ENCODE measurements at regions not wholly inside any gene's neighbourhood (a gene's known extent, or its start where the extent isn't known, plus 50 kb on each side); places are given as distances from the start of the nearest gene placed in this dataset.
A peak's percentile ranks its signal among the peaks of the same experiment; 100 is the strongest.
"Not testable (repeated sequence)": the region's sequence is repeated elsewhere in the genome, so short reads cannot be mapped to it uniquely, and the experiment has no call there.

DNA sequence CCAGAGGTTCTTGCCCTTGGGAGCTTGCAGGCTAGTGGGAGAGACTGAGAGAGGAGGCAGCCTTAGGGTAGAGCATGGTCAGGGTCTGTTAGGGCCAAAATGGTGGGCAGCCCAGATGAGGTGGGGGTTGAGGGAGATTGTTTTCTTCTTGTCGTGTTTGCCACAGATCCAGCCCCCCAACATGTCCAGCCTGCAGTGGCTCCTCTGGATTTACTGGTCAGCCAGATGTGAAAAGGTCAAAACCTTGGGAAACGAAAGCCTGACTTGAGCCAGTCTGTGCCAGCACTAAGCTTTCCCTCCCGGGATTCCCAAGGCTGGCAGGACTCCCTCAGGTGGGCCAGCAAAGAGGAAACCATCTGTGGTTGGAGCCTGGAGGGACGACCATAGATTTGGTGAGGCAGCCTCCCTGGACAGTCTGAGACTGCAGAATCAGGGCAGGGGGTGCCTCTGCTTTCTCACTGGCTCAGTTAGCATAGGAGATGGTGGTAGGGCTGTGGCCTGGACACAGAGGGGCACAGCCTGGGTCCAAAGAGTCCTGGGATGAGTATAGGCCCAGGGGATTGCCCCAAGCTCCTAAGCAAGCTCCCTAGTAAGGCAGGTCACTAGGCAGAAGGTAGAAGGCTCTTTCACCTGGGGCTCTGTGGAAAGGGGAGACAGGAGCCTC is 51.2 kb upstream of the PRR23C start:
- no peak for DNase-seq (ENCODE audit: low read depth)

DNA sequence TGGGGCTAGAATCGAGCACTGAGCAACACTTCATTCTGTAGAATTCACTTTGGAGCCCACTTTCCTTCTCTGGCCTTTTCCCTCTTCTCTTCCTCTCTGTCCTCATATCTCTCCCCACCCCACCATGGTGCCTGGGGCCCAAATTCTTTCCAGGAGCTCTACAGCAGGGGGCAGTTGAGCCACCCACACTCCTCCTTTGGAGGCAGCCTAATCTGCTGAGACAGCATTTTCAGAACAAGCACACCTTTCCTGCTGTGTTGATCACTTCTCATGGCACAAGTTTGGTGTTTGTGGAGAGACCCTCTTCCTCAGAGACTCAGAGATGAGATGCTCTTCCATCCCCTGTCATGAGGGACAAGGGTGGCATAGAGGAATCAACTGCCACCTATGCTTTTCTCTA is 52.0 kb upstream of the PRR23C start:
- DNase-seq (ENCODE audit: low read depth): no peak

DNA sequence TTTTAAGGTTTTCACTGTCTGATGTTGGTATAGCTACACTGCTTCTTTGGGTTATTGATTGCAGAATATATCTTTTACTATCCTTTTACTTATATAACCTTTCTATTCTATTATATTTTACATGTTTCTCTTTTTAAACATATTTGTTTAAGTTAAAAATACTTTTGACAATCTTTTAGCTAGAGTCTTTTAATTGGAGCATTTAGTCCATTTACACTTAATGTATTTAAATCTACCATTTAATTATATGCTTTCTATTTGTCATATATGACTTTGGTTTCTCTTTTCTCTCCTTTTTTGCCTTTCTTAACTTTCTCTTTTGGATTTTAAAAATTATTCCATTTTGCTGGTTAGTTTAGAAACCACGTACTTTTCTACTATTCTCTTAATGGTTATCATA is 53.7 kb upstream of the PRR23C start:
- no peak for DNase-seq (ENCODE audit: low read depth)

DNA sequence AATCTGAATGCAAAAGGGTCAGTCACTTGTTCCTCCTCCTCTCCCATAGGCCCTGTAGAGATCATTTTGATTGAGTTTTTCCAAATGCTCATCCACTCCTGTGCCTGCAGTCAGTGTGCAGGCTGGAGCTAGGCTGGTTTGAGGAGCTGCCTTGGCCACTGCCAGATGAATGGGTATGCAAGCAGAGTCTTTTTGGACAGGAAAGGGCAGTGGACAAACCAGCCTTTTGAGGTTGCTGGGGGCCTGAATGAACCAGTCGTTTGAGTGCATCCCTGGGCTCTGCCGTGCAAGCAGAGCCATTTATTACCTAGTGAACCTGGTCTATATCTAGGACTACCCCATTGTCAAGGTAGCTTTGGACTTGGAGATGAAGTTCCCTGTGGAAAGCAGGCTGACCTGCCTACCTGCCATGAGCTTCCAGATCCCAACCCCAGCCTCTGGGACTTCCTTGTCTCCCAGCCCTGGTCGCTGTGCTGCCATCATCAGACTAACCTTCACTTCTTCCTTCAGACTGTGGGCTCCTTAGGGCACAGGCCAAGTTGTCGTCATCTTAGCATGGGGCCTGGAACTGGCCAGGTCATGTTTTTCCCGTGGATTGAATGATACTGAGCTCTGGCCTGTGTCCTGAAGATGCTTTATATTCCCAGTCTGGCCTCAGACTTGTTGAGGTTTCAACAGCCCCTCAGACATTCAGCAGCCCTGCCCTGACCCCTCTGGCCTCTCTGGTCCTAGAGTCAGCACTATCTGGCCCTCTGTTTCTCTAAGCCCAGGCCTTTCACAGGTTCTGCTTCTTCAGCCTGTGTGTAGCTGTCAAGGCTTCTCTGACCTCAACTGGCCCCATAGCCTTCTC is 55.5 kb upstream of the PRR23C start:
- no peak for DNase-seq (ENCODE audit: low read depth)

DNA sequence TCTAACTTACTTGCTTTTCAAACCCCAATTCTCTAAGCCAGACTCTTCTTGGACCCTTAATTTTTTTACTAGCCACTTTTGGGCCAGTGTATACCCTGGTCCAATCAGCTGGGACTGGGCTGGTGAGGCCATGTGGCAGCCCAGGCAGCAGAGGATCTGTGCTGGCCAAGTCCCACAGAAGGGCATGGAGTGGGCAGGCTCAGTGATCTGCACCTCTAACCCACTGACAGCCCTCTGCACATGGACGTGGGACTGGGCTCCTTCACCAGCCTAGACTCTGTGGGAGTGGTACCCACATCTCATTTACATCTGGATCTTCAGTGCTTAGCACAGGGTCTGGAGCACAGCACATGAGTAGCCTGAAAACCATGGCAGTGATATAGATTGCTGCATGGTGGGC is 56.1 kb upstream of the PRR23C start:
- DNase-seq (ENCODE audit: low read depth): no peak

DNA sequence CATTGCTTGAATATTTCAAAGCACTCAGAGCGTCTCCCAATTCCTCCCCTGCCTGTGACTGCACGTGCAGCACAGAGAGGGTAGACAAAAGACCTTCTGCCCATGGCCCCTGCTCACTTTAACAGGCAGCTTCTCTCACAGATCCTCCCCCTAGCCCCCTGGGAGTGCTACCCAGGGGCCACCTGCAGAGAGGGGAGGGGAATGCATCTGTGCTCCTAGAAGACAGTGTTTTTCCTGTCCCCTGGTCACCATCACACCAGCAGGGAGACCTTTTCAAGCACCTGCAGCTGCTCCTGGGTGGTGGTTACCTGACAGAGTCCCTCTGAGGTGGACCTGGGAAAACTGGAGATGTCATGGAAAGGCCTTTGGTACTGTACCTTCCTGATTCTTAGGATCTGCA is 56.7 kb upstream of the PRR23C start:
- no peak for DNase-seq (ENCODE audit: low read depth)

DNA sequence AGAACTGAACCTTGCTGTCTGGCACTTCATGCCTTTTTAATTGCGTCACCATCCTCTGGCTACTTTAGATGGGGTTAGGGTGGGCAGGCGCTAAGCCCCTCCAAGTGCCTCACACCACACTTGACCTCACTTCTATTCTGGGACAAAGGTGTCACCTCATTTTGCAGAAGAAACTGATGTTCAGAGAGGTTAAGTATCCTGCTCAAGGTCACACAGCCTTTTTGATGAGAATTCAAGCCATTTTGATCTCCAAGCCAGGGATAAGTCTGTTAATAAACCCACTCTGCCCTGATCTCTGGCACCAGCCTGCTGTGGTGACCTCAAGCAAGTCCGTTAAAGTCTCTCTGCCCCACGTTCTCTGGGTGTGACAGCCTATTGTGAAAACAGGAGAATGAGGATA is 58.8 kb upstream of the PRR23C start:
- DNase-seq (ENCODE audit: low read depth): no peak

DNA sequence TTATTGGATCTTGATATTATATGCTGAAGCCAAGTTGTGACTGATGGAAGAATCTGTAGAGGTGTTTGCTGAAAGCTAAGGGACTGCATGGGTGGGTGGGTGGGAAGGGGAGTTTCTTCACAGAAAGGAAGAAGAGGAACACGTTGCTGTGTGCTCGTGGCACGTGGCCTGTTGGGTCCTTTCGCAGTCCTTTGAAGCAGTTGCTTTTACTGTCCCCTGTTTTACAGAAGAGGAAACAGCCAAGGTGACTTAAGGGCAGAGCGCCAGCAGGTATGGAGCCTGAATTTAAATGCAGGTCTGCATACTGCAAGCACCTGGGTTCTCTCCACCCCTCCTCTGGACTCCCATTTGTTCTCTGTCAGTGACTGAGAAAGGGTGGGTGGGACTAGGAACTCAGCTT is 59.4 kb upstream of the PRR23C start:
- DNase-seq (ENCODE audit: low read depth): no peak

DNA sequence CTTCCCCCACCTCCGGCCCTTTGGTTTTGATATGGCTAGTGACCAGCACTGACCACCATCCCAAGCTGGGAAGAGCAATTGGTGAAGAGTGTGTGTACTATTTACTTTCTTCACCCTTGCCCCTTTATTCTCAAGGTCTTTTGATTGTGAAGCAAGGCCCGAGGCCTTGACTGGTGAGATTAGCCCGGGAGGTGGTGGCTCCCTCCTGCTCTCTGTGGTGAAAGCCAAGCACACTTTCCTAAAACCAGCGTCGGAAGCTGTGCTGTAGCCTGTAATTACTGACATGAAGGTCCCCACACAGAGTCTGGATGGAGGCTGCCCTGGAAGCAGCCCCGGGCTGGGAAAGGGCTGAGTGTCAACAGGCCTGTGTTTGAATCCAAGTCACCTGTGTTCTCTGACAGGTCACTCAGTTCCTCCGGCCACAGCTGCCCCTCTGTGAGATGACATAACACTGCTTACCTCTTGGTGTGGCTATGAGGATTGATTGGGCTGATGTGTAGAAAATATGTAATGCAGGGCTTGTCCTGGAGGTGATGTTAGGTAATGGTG is 60.5 kb upstream of the PRR23C start:
- DNase-seq (ENCODE audit: low read depth): no peak

DNA sequence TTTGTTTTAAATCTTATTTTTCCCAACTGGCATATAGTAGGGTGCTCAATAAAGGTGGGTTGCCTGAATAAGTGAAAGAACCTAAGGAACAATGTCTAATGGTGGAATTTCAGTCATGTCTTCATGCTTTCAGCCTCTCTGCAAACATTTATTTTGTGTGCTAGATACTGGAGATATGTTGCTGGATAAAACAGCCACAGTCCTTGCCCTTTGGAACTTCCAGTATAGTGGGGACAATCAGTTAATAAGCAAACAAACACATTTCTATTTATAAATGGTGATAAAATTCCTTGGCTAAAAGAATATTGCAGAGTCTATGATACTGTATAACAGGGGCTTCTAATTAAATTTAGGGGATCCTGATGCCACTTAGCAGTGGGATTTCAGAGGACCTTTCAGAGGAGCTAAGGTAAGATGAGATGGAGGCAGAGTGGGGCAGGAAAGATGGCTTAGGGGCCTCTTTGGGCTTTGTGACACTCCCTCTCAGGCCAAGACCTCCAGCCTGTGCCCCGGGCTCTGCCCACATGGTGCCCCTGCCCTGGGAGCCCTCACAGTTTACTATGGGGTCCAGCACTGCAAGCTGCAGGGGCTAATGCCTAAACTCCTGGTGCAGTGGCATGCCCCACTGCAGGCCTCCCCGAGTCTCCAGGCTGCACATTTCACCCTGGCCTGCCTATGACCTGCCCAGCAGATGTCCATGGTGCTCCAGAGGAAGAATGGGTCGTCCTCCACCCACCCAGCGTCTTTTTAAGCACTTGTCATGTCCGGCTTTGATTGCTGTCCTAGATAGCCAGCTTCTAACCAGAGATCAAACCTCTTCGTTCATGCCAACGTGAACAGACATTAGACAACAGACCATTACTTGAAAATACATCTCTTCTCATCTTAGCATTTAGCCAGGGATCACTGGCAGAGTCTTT is 61.6 kb upstream of the PRR23C start:
- DNase-seq (ENCODE audit: low read depth): no peak

DNA sequence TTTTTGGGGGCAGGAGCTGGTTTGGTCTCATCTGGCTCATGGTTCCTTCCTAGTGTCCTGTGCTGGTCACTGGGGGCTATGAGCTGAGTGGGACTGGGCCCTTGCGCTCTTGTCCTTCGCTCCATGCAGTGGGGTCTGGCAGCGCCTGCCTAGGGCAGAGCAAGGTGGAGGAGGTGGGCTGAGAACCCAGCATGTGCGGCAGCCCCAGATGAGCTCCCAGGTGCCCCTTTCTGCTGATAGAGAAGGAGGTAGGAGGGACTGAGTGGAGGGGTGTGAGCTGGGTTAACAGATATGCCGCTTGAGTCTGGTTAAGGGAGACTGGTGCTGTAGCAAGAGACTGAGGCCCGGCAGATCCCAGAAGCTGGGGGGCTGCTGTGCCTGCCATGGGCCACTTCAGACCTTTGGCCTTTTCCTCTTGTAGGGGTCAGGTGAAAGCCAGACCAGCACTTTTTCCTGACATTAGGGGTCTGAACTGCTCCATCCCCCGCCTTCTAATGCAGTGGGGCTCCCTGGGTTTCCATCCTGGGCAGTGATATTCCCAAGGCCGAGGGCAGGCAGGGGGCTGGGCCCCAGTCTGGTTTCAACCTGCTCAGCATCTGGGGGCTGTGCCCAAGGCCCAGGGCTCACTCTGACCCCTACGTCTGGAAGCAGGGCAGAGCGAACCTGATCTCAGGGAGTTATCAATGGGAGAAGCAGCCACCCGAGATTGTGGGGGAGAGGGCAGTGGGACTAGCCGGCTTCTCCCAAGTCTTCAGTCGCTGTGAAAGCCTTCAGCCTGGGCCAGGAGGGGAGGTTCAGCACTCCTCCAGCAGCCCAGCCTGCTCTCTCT is 62.9 kb upstream of the PRR23C start:
- DNase-seq (ENCODE audit: low read depth): no peak

DNA sequence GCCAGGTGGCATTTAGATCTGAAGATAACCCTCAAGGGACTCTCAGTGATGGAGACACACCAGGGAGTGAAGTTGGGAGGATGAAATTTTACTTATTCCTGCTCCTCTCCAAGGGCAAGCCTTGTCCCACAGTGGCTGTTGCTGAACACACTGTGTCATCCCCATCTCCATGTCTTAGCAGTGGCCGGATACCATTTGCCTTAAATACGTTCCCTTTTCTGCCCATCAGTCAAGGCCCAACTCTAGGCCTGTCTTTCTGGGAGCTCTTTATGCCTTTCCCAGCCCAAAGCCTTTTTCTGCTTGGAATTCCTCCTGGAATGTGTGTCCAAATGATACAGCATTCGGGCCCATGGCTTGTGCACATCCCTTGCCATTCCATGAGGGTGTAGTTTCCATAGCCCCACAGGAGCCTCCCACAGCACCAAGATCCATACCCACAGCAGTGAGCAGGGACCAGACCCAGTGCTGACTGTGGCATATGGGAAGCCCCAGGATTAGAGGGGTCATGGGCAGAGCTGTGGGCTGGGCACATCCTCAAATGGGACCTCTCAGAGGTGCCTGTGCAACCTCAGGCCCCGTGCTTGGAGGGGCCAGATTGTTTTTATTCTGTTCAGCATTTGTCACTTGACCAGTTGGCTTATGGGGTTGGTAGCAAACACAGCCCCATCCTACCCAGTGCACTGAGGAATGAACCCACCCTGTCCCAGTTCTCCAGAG is 63.7 kb upstream of the PRR23C start:
- no peak for DNase-seq (ENCODE audit: low read depth)

DNA sequence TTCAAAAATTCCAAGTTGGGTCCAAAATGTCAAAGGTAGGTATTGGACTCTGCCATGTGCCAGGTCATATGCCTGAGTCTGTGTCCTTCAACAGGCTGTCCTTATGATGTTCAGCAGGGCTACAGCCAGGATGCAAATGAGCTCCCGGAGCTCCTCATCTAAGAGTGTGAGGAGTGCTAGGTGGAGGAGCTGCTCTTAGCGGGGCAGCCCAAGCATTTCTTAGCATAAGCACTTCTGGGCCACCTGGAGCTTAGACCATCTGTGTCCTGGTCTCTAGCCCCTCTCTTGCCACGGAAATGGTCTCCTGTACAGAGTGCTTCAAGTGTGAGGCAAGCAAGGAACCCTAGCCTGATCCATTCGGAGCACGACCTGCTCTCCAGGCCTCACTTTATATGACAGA is 64.6 kb upstream of the PRR23C start:
- no peak for DNase-seq (ENCODE audit: low read depth)

DNA sequence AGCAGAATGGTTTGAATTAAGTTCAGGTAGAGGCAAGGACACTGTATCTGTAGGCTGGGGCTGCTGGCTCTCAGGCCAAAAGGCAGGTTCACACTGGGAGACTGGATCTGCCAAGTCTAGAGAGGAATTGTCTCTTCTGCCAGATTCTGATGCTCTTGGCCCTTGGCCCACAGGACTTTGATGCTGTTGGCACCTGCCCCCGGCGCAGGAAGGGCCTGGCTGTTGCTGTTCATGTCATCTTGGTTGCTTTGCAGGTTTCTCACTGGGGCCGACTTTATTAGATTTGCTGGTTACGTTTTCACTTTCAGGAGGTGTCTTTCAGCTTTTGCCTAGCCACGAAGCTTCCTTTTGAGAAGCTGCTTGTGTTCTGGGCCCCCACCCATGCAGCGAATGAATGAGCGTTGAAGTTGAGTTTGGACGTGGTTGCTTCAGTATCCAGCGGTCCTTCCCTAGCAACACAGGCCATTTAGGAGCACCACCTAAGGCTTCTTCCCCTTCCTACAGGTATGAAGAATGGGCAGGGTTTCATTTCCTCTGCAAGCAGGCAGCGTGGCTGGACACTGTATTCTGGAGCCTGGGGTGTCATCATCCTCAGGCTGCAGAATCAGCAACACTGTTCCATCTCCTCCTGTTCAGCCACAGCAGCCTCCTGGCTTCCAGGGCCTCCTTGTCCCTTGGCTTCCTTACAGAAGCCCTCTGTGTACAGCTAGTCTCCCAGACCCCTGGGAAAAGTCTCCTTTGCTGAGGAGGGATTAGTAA is 65.6 kb upstream of the PRR23C start:
- DNase-seq (ENCODE audit: low read depth): no peak

DNA sequence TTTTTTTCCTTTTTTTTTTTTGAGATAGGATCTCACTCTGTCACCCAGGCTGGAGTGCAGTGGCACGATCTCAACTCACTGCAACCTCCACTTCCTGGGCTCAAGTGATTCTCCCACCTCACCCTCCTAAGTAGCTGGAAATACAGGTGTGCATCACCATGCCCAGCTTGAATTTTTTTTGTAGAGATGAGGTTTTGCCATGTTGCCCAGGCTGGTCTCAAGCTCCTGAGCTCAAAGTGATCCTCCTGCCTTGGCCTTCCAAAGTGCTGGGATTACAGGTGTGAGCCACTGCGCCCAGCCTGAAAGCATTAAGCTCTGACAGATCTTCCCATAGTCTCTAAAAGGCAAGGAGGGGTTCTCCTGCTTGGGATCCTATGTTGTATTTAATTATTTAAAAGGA is 66.2 kb upstream of the PRR23C start:
- not testable (repeated sequence) for DNase-seq (ENCODE audit: low read depth)

DNA sequence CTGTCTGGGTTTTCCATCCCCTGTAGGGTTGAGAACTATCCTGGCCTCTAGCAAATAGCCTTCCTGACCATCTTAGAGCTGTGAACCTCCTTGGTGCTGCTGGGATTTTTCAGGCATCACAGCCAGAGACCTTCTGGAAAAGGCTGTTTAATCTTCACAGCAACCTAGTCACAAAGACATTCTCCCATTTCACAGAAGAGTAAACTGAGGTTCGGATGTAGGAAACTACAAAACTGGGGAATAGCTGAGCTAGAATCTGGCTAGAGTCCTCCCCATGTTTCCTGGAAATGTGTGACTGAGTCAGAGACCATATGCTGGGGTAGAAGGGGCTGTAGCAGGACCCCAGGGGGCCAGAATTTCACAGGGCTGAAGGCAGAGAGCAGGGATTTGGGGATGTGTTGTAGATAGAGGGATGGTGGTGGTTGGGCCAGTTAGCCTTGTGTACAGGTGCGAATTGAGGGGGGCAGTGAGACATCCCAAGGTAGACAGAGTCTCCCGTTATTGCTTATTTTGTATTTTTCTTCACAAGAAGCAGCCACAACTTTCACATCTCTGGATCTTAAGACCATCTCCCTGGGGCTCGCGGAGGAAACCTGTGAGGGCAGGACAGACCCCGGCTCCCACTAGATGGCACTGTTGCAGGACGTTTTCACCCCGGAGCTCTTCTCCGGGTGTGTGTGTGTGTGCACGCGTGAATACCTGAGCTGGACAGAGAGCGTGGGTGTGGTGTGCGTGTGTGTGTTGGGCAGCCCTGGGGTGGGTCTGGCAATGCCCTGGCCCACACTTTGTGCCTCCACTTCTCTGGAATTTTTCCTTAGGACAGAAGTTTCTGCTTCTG is 66.9 kb upstream of the PRR23C start:
- DNase-seq (ENCODE audit: low read depth): peak; percentile 45

DNA sequence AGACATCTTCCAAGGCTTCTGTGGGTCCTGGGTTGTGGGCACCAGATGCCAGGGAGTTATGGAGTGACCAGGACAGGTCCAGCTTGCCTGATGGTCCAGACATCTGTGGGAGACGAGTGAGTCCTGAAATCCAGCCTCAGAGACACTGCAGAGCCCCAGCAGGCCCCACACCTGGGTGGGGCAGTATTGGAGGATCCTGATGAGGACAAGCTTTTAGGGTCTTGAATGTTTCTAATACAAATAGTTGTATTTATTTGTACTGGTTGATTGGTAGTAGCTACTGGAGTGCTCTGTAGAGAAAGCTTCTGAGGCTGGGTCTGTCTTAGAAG is 67.5 kb upstream of the PRR23C start:
- no peak for DNase-seq (ENCODE audit: low read depth)

DNA sequence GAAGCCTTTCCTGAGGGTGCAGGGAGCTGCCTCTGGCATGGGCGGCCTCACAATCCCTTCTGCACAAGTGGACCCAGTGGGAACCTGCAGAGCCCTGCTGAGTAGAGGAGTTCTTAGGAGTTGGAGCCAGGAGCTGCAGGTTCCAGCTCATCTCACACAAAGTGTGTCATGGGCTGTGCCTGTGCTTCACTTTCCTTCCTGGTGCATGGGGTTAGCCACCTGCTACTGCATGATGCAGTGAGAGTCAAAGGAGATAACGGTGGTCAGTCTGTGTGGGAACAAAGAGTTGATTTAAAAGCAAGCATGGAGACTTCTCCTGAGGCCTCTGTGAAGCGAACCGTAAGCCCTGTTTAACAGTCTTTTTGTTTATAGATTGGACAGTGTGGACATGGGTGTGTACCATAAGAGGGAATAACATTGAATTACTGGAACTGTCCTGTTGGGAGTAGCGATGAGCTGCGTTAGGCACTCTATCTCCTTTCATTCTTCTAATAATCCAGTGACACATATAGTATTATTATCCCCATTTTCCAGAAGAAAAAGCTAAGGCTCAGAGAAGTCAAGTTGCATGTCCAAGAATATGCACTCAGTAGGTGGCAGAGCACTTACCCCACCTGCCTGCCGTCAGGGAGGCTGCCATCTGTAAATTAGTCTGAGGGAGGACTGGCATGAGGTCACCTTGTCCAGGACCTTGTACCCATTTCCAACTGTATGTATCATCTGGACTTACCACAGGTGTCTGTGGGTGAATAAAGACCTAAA is 68.7 kb upstream of the PRR23C start:
- no peak for DNase-seq (ENCODE audit: low read depth)

DNA sequence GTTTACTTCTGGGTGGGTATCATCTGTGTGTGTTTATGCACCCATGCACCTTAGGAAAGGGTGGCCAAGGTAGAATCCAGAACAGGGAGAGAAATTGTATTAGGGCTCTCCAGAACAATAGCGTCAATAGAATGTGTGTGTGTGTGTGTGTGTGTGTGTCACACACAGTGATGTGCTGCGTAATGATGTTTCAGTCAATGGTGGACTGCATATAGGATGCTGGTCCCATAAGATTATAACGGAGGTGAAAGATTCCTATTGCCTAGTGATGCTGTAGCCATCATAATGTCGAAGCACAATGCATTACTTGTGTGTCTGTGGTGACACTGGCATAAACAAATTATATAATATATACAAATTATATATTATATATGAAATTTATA is 69.3 kb upstream of the PRR23C start:
- no peak for DNase-seq (ENCODE audit: low read depth)

All from activated T-cell treated with anti-CD3 and anti-CD28 coated beads for 1 hour (primary cell).